MCF 10A (cell line): ENCODE measurements at regions not wholly inside any gene's neighbourhood (a gene's known extent, or its start where the extent isn't known, plus 50 kb on each side); places are given as distances from the start of the nearest gene placed in this dataset.

Experiments
- BruUV-seq: library from RNA; stranded (reverse); fragments of 400-500 nt; replicated peaks from 2 replicates; lab custom pipeline; 2021; lab: Mats Ljungman, UMichigan
- CTCF ChIA-PET: fragments of 300-600 bp; sonication (Branson Sonifier 250); formaldehyde crosslinking; extraction: SDS; loops from one replicate; lab custom pipeline; 2021; ENCODE audit warnings: antibody characterized with exemption, inconsistent platforms; lab: Yijun Ruan, JAX
- POLR2A ChIA-PET: fragments of 300-600, 350-650 bp; sonication (Branson Sonifier 250); formaldehyde crosslinking; extraction: SDS; loops from one replicate; lab custom pipeline; 2020; ENCODE audit warnings: antibody characterized with exemption, inconsistent platforms; lab: Yijun Ruan, JAX
- DNase-seq: peaks from one replicate; pipeline ENCODE4 v3.0.0-alpha.2; 2018; ENCODE audit not compliant: unreplicated experiment
- H3K27ac Mint-ChIP-seq: one replicate; pipeline ENCODE4 v1.8.0; 2022; ENCODE audit warnings: mild to moderate bottlenecking, low read depth, mixed read lengths; ENCODE audit not compliant: unreplicated experiment
- H3K27me3 Mint-ChIP-seq: one replicate; pipeline ENCODE4 v1.8.0; 2022; ENCODE audit warnings: mixed read lengths; ENCODE audit not compliant: insufficient read depth, unreplicated experiment
- H3K36me3 Mint-ChIP-seq: one replicate; pipeline ENCODE4 v1.8.0; 2022; ENCODE audit warnings: mild to moderate bottlenecking, moderate library complexity, mixed read lengths; ENCODE audit not compliant: insufficient read depth, unreplicated experiment
- H3K4me1 Mint-ChIP-seq: one replicate; pipeline ENCODE4 v1.8.0; 2022; ENCODE audit warnings: mixed read lengths; ENCODE audit not compliant: insufficient read depth, unreplicated experiment
- H3K4me3 Mint-ChIP-seq: one replicate; pipeline ENCODE4 v1.8.0; 2022; ENCODE audit warnings: mild to moderate bottlenecking, moderate library complexity, mixed read lengths; ENCODE audit not compliant: unreplicated experiment
- H3K9me3 Mint-ChIP-seq: one replicate; pipeline ENCODE4 v1.8.0; 2022; ENCODE audit warnings: mixed read lengths; ENCODE audit not compliant: unreplicated experiment
- intact Hi-C: fragments of 100-400 bp; cut with micrococcal nuclease; formaldehyde crosslinking; loops from 2 replicates; pipeline ENCODE4 v1.14.1; 2022
- TF ChIP-seq, protein P1 (sequence below): fragments of 200-600 bp; IDR thresholded peaks from one replicate; pipeline ENCODE4 v1.8.0; 2022; ENCODE audit warnings: antibody characterized with exemption, mild to moderate bottlenecking; ENCODE audit not compliant: unreplicated experiment

DNA sequence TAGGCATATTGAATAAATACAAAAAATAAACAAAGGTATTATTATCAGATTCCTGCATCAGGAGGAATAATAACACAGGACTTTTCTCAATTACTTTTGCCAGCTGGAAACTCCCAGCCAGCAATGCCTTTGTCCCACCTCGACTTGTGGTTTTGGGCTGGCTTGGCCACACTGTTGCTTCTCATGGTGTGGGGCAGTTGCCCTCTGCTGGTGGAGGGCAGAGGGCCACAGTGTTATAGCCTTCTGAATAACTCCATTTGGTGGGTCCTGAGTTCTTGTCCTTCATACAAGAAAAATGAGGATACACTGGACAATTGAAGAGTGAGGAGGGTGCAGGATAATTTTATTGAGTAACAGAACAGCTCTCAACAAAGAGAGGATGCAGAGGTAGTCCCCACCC, 1206.0 kb upstream of the ADGRL3 start:
- ChIA-PET POLR2A (no interaction called here), CTCF (interaction anchor here (0.7 kb wide), 1 partner anchor 32 kb away, joined by 3 read pairs; no protein-coding TSS in a partner anchor)
- peaks cover 14% of the 10 kb centered on the region for H3K9me3 Mint-ChIP-seq
- H3K27ac Mint-ChIP-seq = no peak overlapping the region
- BruUV-seq = no TSS peak
- H3K4me1 Mint-ChIP-seq = no peaks in the 10 kb centered on the region
- no peaks in the 10 kb centered on the region for H3K27me3 Mint-ChIP-seq
- H3K4me3 Mint-ChIP-seq = no peak overlapping the region
- TF ChIP-seq, protein P1, sequence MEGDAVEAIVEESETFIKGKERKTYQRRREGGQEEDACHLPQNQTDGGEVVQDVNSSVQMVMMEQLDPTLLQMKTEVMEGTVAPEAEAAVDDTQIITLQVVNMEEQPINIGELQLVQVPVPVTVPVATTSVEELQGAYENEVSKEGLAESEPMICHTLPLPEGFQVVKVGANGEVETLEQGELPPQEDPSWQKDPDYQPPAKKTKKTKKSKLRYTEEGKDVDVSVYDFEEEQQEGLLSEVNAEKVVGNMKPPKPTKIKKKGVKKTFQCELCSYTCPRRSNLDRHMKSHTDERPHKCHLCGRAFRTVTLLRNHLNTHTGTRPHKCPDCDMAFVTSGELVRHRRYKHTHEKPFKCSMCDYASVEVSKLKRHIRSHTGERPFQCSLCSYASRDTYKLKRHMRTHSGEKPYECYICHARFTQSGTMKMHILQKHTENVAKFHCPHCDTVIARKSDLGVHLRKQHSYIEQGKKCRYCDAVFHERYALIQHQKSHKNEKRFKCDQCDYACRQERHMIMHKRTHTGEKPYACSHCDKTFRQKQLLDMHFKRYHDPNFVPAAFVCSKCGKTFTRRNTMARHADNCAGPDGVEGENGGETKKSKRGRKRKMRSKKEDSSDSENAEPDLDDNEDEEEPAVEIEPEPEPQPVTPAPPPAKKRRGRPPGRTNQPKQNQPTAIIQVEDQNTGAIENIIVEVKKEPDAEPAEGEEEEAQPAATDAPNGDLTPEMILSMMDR = no peak
- no peak for DNase-seq
- intact Hi-C loops = no loop called here
- H3K36me3 Mint-ChIP-seq = no peaks in the 10 kb centered on the region

DNA sequence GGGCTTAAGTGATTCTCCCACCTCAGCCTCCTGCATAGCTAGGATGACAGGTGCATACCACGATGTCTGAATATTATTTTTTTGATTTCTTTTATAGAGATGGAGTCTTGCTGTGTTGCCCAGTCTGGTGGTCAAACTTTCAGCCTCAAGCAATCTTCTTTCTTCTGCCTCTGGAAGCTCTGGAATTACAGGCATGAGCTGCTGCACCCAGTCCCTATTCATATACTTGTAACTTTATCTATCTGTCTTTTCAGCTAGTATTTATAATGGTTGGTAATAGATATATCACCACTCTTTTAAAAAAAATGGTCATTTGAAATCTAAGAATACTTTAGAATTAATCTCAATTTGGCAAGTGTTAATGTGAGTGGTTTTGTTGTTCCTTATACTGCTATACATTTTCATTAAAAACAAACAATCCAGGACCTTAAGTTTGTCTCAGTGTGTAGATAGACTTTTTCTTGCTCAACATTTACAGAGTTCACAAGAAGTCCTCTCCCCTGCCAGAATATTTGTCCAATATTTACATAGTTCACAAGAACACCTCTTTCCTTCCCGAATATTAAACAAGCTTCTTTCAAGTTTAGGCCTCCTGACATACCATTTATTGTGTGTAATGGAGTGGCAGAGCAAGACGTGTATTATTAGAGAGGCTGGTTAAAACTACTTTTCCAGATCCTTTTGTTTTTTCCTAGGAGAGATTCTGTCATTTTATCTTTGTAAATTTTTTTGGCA, 1197.4 kb upstream of the ADGRL3 start:
- no peak overlapping the region for H3K27ac Mint-ChIP-seq
- no peaks in the 10 kb centered on the region for H3K36me3 Mint-ChIP-seq
- H3K4me1 Mint-ChIP-seq = no peaks in the 10 kb centered on the region
- TF ChIP-seq, protein P1 = no peak
- no peaks in the 10 kb centered on the region for H3K9me3 Mint-ChIP-seq
- H3K4me3 Mint-ChIP-seq = no peak overlapping the region
- H3K27me3 Mint-ChIP-seq = no peaks in the 10 kb centered on the region
- DNase-seq = no peak
- ChIA-PET CTCF (interaction anchor here (0.6 kb wide), 1 partner anchor 165 kb away, joined by 3 read pairs; no protein-coding TSS in a partner anchor), POLR2A (no interaction called here)
- intact Hi-C loops = no loop called here
- no TSS peak for BruUV-seq

DNA sequence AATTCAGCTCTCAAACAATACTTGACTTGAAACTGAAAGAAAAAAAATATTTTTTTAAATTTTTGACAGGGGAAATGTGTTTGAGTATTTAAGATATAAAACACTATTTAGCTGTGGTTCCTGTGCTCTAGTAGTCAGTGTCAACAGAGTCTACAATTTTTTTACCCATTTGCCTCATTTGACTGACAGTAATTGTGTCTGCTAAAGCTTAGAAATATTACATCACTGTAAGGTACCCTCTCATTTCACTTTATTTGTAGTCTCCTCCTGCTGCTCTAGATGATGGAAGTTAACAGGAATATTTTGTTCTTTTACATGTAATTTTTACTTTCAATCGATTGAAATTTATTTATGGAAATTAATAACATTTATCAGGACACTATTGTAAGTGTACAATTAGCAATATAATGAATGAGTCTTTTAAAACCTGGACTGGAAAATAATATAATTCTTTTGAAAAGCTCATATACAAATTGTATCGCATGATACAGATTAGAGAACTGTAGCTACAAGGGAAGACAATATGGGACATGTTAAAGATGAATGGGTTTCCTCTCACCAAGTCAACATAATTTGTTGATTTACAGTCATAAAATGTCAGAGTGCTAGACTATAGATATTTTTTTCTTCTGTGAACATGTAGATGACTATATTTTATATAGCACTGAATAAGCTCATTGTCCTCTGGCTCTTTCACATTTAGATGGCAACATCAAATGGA, 1186.5 kb upstream of the ADGRL3 start:
- TF ChIP-seq, protein P1 = no peak
- ChIA-PET POLR2A (no interaction called here), CTCF (no interaction called here)
- intact Hi-C loops = no loop called here
- H3K27me3 Mint-ChIP-seq = no peaks in the 10 kb centered on the region
- H3K4me3 Mint-ChIP-seq = no peak overlapping the region
- no peak for DNase-seq
- no TSS peak for BruUV-seq
- no peak overlapping the region for H3K27ac Mint-ChIP-seq
- no peaks in the 10 kb centered on the region for H3K4me1 Mint-ChIP-seq
- no peaks in the 10 kb centered on the region for H3K9me3 Mint-ChIP-seq
- H3K36me3 Mint-ChIP-seq = no peaks in the 10 kb centered on the region

DNA sequence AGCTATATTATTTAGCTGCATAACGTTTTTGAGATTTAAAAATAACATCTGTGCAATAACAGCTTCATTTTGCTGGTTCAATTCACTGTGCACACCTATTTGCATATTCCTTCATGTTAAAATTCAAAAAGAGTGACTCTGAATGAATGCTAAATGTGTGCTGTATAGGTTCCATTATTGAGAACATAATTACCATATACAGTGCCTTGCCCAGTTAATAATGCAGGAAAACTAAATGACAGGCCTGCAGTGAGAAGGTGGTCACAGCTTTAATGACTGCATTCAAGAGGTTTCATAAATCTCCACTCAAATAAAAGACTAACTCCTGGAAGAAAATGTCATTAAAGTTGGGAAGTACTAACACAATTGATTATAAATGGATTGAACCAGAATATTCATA, 1183.2 kb upstream of the ADGRL3 start:
- no peaks in the 10 kb centered on the region for H3K27me3 Mint-ChIP-seq
- intact Hi-C loops = no loop called here
- no peak for DNase-seq
- TF ChIP-seq, protein P1 = no peak
- H3K4me1 Mint-ChIP-seq = no peaks in the 10 kb centered on the region
- ChIA-PET POLR2A (no interaction called here), CTCF (no interaction called here)
- no TSS peak for BruUV-seq
- H3K4me3 Mint-ChIP-seq = no peak overlapping the region
- H3K9me3 Mint-ChIP-seq = no peaks in the 10 kb centered on the region
- no peak overlapping the region for H3K27ac Mint-ChIP-seq
- no peaks in the 10 kb centered on the region for H3K36me3 Mint-ChIP-seq
